HG02973 (cell line): ENCODE measurements at regions not wholly inside any gene's neighbourhood (a gene's known extent, or its start where the extent isn't known, plus 50 kb on each side); places are given as distances from the start of the nearest gene placed in this dataset.

Experiments used
- ATAC-seq: cut with Tn5 transposase; IDR thresholded peaks from one replicate; pipeline ENCODE4 v1.9.1; 2021; ENCODE audit warnings: moderate library complexity; ENCODE audit not compliant: unreplicated experiment

- no peak for ATAC-seq
These were observed 79.6 kb upstream of the LCLAT1 start for GRCh38 chr2:30367232-30368070.

- ATAC-seq, result no peak
These were observed 78.8 kb upstream of the LCLAT1 start for GRCh38 chr2:30368258-30368657.

GRCh38 chr2:30371028-30371689 lies 75.9 kb upstream of the LCLAT1 start:
- ATAC-seq, result no peak

DNA sequence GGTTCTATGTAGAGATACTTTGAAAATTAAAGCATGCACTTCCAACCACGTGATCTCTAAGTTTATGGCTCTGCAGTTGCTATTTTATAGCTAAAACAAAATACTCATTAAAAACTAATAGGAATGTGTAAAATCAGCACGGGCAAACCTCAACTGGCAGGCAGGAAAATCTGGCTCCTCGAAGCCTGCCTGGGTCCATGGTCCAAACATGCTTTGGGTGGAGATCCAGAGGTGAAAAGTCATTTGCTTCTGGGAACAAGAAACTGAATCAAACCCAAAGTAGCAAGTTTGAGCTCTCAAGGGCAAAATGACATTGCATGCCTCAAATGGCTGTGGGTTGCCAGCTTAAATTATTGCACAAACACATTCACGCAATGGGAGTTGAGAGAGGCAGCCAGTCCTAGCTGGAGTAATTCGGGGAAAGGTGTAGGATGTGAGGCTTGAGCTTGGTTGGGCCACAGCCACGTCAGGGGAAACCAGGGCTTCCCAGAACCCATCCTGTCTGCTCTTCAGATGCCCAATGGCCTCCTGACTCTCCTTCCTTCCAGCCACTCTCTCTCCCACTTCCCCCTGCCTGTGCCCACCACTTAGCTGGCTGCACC lies 75.2 kb upstream of the LCLAT1 start:
- no peak for ATAC-seq

DNA sequence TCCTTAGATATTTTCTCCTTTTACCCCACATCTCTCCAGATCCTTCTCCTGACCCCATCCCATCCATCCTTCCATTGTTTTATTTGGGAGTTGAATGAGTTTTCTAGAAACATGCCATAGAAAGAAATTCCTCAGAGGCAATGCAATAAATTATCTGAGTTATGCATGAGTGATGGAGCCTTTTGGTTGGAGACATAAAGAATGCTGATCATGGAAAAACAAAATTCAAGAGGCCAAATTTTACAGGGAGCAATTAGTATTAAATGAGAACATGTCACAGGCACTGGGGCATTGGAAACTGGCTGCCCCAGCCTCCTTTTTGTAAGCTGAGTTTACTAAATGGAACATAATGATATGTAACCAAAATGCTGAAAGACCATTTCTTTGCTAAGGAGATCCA lies 74.2 kb upstream of the LCLAT1 start:
- ATAC-seq, result no peak

DNA sequence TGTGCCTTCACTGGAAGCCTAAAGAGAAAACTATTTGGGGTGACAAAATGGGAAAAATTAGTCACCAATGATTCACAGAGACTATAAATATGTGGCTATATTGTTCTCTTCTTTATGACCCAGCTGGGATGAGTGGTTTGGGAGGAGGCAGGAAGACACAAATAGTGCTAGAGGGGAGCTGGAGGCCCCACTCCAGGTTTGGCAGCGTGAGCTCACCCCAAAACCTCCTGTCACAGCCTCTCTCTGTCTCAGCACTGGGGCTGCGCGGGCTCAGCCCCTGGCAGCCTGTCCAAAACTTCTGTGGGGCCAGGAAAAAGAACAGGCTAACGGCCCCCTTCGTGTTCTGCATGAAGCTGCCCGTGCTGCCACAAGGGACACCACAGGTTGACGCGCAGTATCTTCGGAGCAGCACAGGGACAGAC lies 73.2 kb upstream of the LCLAT1 start:
- ATAC-seq, result no peak

GRCh38 chr2:30374380-30374779 lies 72.7 kb upstream of the LCLAT1 start:
- ATAC-seq, result no peak

DNA sequence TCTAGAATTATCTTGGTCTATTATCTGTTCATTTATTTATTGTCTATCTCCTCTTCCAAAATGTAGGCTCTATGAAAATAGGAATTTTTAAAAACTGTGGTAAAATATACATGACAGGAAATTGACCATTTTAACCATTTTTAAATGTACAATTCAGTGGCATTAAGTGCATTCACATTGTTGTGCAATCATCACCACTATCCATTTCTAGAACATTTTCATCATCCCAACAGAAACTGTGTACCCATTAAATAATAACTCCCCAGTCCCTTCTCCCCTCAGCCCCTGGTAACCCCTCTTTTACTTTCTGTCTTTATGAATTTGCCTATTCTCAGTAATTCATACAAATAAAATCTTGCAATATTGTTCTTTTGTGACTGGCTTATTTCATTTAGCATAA lies 71.1 kb upstream of the LCLAT1 start:
- ATAC-seq, result no peak

- ATAC-seq, result no peak
These were observed 67.6 kb upstream of the LCLAT1 start for GRCh38 chr2:30379481-30379880.

- no peak for ATAC-seq
These were observed 66.2 kb upstream of the LCLAT1 start for GRCh38 chr2:30380824-30381223.

- ATAC-seq, result no peak
These were observed 64.8 kb upstream of the LCLAT1 start for GRCh38 chr2:30382162-30382783.

- ATAC-seq, result no peak
These were observed 64.1 kb upstream of the LCLAT1 start for GRCh38 chr2:30382995-30383394.

DNA sequence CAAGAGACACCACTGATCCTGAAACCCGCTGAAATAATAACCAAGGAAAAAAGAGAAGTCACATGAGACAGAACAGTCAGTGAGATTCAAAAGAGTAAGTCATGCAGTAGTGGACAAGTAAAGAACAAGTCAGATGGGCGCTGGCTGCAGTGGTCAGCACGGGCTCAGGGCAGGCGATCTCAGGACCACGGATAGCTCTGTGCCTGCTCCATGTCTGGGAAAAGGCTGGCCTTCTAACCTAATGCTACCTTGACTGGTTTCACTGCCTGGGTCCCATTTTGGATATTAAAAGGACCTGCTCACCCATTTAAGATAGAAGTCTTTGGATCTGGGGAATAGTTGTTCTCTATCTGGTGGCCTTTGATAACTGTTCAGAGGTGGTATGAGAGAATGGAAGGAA lies 61.7 kb upstream of the LCLAT1 start:
- ATAC-seq, result no peak

- ATAC-seq, result no peak
These were observed 54.9 kb upstream of the LCLAT1 start for GRCh38 chr2:30392097-30392496.

- ATAC-seq, result no peak
These were observed 53.5 kb upstream of the LCLAT1 start for GRCh38 chr2:30393510-30393909.

DNA sequence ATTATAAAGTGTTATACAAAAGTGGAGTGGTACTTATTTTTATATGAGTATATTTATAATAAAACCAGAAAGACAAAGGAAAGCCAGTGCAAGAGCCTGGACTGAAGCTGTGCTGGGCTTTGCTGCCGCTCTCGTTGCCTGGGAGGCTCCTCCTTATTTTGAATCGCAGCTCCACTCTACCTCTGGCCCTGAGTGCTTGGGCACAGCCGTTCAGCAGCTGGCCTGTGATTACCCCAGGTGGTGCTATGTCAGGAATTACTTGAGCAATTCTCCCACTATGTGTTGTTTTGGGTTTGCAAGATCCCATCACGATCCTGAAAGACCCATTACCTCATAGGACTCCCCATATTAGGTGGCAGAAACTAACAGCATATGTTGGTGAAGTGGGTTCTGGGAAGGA lies 53.0 kb upstream of the LCLAT1 start:
- no peak for ATAC-seq

DNA sequence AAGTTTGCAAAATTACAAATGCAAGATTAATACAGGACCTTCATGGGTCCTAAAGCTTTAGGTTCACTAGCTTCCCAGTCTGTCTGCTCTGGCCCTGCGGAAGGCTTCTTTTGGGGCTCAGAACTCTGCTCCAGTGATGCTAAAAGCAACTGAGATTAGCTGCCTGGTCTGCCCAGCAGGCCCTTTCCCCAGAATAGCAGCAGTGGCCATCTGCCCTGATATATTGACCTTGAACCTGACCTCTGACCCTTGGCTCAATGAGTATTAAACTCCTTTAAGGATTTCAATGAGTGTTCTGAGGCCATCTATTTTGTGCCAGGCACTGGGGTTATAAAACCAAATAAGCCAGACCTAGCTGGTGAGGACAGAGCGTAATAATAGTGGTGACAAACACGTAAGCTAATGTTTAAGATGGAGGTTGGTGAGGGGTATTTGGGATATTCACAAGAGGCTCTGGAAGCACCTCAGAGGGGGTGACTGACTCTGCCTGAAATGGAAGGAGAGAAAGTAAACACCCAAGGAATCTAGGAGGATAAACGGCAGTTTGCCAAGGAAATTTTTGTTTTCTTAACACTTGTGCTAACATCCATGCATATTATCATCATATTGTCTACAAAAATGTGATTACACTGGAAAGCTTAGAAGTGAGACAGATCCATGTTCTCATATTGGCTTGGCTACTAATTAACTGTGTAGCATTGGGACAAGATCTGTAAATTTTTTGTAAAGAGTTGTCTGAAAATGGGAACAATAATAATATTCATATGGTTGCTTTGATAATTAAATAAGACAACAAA lies 50.4 kb upstream of the LCLAT1 start:
- ATAC-seq, result no peak
